Loucy (cell line): ENCODE measurements at regions not wholly inside any gene's neighbourhood (a gene's known extent, or its start where the extent isn't known, plus 50 kb on each side); places are given as distances from the start of the nearest gene placed in this dataset.

Experiments used
- EZH2phosphoT487 ChIP-seq: fragments of 200-600 bp; IDR thresholded peaks from 2 replicates; pipeline ENCODE4 v1.6.1; 2018; ENCODE audit warnings: antibody characterized with exemption, mild to moderate bottlenecking, moderate library complexity, borderline replicate concordance
- TF ChIP-seq, protein P1 (sequence below): fragments of 200-600 bp; sonication (generic); conservative IDR thresholded peaks from 2 replicates; pipeline ENCODE4 v1.5.1; 2014; ENCODE audit warnings: mild to moderate bottlenecking, antibody characterized with exemption, low read length

DNA sequence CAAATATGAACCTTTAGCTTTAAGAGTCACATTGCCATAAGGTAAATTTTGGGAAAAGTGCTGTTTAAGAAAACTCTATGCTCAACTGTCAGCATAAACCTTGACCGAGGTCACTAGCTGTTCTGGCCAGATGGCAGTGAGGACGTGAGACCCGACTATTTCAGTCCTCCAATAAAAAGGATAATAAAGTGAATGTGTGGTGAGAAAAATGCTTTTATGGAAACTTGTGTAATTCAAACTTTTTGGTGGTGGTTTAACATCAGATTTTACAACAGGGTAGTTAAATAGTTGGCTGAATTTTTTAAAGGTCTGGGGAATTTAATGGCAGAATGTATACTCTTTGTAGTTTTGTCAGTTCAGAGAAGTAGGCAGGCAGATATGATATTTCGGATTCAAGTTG lies 391.1 kb downstream of the PMP22 start:
- TF ChIP-seq, protein P1, sequence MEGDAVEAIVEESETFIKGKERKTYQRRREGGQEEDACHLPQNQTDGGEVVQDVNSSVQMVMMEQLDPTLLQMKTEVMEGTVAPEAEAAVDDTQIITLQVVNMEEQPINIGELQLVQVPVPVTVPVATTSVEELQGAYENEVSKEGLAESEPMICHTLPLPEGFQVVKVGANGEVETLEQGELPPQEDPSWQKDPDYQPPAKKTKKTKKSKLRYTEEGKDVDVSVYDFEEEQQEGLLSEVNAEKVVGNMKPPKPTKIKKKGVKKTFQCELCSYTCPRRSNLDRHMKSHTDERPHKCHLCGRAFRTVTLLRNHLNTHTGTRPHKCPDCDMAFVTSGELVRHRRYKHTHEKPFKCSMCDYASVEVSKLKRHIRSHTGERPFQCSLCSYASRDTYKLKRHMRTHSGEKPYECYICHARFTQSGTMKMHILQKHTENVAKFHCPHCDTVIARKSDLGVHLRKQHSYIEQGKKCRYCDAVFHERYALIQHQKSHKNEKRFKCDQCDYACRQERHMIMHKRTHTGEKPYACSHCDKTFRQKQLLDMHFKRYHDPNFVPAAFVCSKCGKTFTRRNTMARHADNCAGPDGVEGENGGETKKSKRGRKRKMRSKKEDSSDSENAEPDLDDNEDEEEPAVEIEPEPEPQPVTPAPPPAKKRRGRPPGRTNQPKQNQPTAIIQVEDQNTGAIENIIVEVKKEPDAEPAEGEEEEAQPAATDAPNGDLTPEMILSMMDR: no peak
- no peak for TF ChIP-seq EZH2phosphoT487
